Activated T-cell treated with anti-CD3 and anti-CD28 coated beads, Interleukin-2, amount 50 U/mL, for 48 hours (primary cell): ENCODE measurements at regions not wholly inside any gene's neighbourhood (a gene's known extent, or its start where the extent isn't known, plus 50 kb on each side); places are given as distances from the start of the nearest gene placed in this dataset.
A peak's percentile ranks its signal among the peaks of the same experiment; 100 is the strongest.
"Not testable (repeated sequence)": the region's sequence is repeated elsewhere in the genome, so short reads cannot be mapped to it uniquely, and the experiment has no call there.

Source experiments
- DNase-seq, 2 experiments: peaks; one replicate each; pipeline ENCODE4 v3.0.0-alpha.2; 2020

- no peak for DNase-seq
These were observed 207.1 kb upstream of the N4BP1 start for GRCh38 chr16:48817032-48817431.

DNA sequence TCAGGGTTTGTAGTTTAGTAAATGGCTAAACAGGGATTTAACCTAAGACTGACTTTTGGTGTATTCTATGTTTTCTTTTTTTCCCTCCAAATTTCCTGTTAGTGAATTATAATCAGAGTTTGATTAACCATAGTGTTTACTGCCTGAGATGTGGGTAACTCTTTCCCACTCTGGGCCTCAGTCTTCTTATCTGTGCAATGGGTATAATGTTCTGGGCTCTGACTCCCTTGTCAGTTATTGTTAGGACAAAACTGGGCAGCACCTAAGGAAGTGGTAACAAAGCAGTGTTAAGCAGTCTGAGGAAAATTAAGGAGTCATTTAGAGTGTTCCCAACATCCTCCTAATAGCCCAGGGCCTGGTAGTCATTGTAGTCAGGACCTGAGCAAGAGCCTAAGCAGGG is 206.4 kb upstream of the N4BP1 start:
- DNase-seq = no peak

GRCh38 chr16:48814994-48815393 is 205.0 kb upstream of the N4BP1 start:
- DNase-seq = no peak

DNA sequence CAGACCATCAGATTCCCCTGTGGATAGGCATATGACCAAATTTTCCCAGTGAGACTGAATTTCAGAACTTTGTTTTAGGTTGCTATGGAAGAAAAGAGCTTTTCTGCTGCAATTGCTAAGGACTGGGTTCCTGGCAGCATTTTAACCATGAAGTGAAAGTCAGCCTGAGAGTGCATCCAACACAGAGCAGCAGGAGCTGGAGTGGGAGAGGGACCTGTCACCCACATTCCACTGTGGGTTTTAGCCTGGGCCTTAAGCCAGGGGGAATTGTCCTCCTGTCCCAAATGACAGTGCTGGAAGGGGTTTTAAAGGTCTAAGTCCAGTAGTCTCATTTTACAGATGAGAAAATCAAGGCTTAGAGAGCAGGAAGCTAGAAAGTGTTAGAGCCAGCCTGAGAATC is 203.5 kb upstream of the N4BP1 start:
- no peak for DNase-seq

- no peak for DNase-seq
These were observed 202.9 kb upstream of the N4BP1 start for GRCh38 chr16:48812856-48813255.

DNA sequence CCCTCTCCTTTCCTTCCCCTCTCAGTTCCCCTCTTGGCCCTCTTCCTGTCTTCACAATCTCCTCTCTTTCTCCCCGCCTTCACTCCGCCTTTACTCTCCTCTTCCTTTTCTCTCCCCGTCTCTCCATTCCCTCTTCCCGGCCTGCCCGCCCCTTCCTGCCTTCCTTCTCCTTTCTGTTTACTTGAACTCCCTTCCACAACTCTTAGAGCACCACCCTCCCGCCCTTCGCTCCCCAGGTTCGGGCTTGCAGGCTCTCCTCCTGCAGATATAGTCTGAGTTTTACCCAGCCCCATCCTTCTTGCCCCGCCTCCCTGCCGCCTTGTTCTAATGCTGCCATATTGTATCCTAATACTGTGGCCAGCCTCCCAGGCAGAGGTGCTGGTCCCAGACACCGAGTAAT is 201.5 kb upstream of the N4BP1 start:
- no peak for DNase-seq

GRCh38 chr16:48810803-48811453 is 200.9 kb upstream of the N4BP1 start:
- DNase-seq = no peak

- DNase-seq = no peak
These were observed 200.4 kb upstream of the N4BP1 start for GRCh38 chr16:48810436-48810802.

GRCh38 chr16:48790151-48790550 is 180.2 kb upstream of the N4BP1 start:
- DNase-seq = no peak

- DNase-seq = no peak
These were observed 178.5 kb upstream of the N4BP1 start for GRCh38 chr16:48788475-48788874.

- no peak for DNase-seq
These were observed 135.6 kb upstream of the N4BP1 start for GRCh38 chr16:48745541-48745940.

GRCh38 chr16:48740964-48741363 is 131.0 kb upstream of the N4BP1 start:
- no peak for DNase-seq

- no peak for DNase-seq
These were observed 124.2 kb upstream of the N4BP1 start for GRCh38 chr16:48734220-48734619.

GRCh38 chr16:48704710-48705109 is 94.7 kb upstream of the N4BP1 start:
- no peak for DNase-seq

- DNase-seq = peak; percentile 41 to 50
These were observed 77.5 kb upstream of the N4BP1 start for GRCh38 chr16:48687421-48688038.

DNA sequence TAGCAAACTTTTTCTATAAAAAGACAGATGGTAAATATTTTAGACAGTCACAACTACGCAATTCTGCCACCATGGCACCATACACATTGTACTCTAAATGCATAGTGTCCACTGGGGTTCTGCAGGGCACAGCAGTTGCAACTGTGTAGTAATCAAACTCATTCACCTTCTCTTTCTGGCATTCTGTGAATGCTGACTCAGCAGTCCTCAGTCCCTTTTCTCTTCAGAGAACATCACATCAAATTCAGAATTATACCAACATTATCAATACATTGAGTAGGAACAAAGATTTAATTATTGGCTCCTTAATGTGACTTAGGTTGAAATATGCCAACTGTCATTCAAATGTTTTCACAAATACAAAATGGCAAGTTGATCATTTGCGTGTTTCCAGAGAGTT is 74.2 kb upstream of the N4BP1 start:
- DNase-seq = no peak

DNA sequence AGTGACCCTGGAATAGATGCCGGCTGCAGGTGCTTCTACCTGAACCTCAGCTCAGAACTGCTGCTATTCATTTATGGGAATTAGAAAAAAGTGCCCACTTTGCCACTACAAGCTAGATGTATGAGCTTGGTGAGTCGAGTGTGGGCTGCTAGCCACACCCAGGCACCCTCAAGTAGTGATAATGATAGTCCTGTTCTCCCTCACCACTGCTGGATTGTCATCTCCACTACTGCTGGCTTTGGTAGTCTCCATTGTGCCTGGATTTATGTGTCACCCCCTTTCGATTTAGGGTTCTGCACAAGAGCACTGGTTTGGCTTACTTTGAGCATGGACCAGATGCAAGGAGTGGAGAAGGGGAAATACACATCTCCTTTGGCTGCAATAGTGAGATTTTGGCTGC is 73.0 kb upstream of the N4BP1 start:
- no peak for DNase-seq

DNA sequence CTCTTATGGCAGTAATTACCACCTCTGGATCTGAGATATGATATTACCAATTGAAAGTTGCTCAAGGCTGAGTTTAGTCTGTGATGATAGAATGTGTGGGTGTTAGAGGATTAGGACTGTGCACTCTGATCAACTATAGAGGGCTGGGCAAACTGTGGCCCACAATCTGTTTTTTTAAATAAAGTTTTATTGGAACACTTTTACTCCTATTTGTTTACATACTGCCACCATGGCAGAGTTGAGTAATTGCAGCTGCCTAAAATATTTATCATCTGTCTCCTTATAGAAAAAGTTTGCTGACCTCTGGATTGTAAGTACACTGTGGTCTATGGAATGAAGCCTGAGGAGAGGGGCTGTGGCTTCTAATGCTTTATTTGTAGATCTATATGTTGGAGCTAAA is 71.5 kb upstream of the N4BP1 start:
- no peak for DNase-seq

DNA sequence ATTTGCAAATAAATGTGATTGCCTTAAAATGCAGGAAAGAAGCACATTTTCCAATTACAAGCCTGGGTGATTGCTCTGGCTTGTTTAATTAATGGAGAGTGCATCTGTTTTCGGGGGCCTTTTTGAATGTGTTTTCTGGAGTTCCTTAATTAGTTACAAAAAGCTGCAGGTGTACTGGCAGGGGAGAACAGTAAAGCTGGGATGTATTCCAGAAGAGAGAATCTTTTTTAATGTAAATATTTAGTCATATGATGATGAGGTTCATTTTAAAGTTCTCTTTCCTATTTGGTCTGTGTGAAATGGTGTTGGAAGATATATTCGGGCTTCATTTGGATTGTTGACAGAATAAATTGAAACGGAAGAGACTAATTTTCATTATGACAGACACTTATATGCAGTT is 70.9 kb upstream of the N4BP1 start:
- DNase-seq = no peak

DNA sequence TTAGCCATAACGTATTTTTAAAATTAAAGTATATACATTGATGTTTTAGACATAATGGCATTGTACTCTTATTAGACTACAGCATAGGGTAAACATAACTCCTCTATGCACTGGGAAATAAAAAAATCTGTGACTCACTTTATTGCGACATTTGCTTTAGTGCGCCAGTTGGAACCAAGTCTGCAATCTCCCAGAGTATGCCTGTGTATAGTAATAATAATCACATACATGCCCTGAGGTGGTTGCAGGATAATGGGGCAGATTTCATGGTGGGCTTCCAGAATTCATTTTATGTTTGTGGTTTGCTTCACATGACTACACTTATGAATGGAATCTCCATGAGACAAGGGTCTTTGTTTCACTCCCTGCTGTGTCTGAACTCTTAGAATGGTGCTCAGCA is 66.9 kb upstream of the N4BP1 start:
- no peak for DNase-seq

GRCh38 chr16:48668184-48668583 is 58.2 kb upstream of the N4BP1 start:
- DNase-seq = not testable (repeated sequence)

DNA sequence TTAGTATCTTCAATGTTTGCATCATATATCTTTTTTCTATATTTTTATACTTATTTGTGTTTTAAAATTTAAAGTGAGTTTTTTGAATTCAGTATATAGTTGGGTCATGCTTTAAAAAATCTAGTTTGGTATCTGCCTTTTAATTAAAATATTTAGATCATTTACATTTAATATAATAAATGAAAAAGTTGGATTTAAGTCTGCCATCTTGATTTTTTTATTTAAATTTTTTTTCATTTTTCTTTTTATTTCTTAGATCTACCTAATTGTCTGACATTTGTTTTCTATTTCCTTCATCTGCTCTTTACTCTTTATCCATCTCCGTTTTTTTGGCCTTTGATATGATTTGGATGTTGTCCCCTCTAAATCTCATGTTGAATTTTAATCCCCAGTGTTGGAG is 50.0 kb upstream of the N4BP1 start:
- DNase-seq = no peak
